DND-41 (cell line): ENCODE measurements at regions not wholly inside any gene's neighbourhood (a gene's known extent, or its start where the extent isn't known, plus 50 kb on each side); places are given as distances from the start of the nearest gene placed in this dataset.

Experiments used
- CTCF ChIP-seq: IDR thresholded peaks from 2 replicates; pipeline ENCODE4 v1.5.1; 2012; ENCODE audit warnings: borderline replicate concordance, low read length, moderate library complexity, mild to moderate bottlenecking; ENCODE audit not compliant: poor library complexity, severe bottlenecking; ENCODE audit errors: extremely low read depth
- EZH2 ChIP-seq: IDR thresholded peaks from 3 replicates; pipeline ENCODE4 v1.6.1; 2012; ENCODE audit warnings: borderline replicate concordance, low read depth, mild to moderate bottlenecking, moderate library complexity, low read length, inconsistent platforms; ENCODE audit not compliant: severe bottlenecking

DNA sequence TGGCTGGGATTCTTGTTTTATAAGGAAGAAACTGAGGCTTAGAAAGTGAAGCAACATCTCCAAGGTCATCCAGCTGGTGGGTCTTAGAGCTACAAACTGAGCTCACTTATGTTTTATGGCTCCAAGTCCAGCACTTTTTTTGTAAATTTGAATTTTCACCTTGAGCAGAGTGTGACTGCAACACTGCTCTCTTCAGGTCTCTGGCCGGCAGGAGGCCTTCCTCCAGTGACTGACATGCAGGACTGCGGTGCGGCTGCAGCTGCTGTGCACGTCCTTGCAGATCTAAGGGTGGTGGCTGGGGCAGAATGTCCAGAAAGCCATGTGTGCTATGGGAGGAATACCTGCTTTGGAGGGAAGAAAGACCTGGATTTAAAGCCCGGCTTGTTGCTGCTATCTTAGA is 284.2 kb upstream of the POU3F1 start:
- TF ChIP-seq CTCF: no peak
- no peak for TF ChIP-seq EZH2
